Ovary (tissue), 7 donors: ENCODE measurements at regions not wholly inside any gene's neighbourhood (a gene's known extent, or its start where the extent isn't known, plus 50 kb on each side); places are given as distances from the start of the nearest gene placed in this dataset.

Experiments
- DNase-seq, 5 donors: peaks; one replicate each; pipeline ENCODE4 v3.0.0-alpha.2; 2019 to 2020
- H3K27ac ChIP-seq, 2 donors: fragments of 200-600 bp; one replicate each; pipeline versions ENCODE4 v1.5.1 to v1.8.0; 2019 to 2022
- H3K27me3 ChIP-seq: fragments of 200-600 bp; one replicate; pipeline ENCODE4 v1.8.0; 2022
- H3K36me3 ChIP-seq: fragments of 200-600 bp; sonication (generic); one replicate; pipeline ENCODE4 v1.5.1; 2019
- H3K4me1 ChIP-seq: one replicate; pipeline ENCODE4 v1.8.1; 2013; ENCODE audit warnings: mild to moderate bottlenecking, moderate library complexity; ENCODE audit not compliant: insufficient read depth
- H3K4me3 ChIP-seq: fragments of 200-600 bp; sonication (generic); one replicate; pipeline ENCODE4 v1.5.1; 2017
- H3K9me3 ChIP-seq, 2 donors: fragments of 200-600 bp in 1 of 2; sonication (generic) in 1 of 2; one replicate each; pipeline versions ENCODE4 v1.5.1 to v1.8.1; 2013 to 2019; ENCODE audit warnings: mild to moderate bottlenecking in 1 of 2, moderate library complexity in 1 of 2
- EP300 ChIP-seq: sonication (generic); formaldehyde crosslinking; IDR thresholded peaks from one replicate; pipeline ENCODE4 v1.6.1; 2017; ENCODE audit warnings: antibody characterized with exemption
- POLR2A ChIP-seq: fragments of 450-650 bp; IDR thresholded peaks from one replicate; pipeline ENCODE4 v1.6.1; 2017; ENCODE audit warnings: antibody characterized with exemption, mild to moderate bottlenecking, moderate library complexity
- WGBS, 3 donors: extraction: QIAGEN DNeasy Blood & Tissue Kit in 1 of 3; methylation state at CpG; one replicate each; pipeline versions ENCODE4 v1.1.5 to v1.1.7; 2013 to 2017; 5-methylcytosine and 5-hydroxymethylcytosine counted together
- intact Hi-C, 4 donors: fragments of 100-400 bp; cut with DNase I; formaldehyde crosslinking; loops; one replicate each; pipeline versions ENCODE4 v1.11.0 to v1.15.1; 2022 to 2023
- TF ChIP-seq, protein P1 (sequence below), 3 donors: fragments of 450-650 bp in 2 of 3; fragments of 200-600 bp in 1 of 3; IDR thresholded peaks; one replicate each; pipeline versions ENCODE4 v1.5.1 to v1.8.0; 2016 to 2022; ENCODE audit warnings: antibody characterized with exemption in 3 of 3, mild to moderate bottlenecking in 1 of 3
- donor health status: DM: no; HTN: no; CAD: no; lungs with moderate emphysema.
- donor health status: DM: no; HTN: no; CAD: no.
- donor health status: Bipolar disorder and iron deficiency.
- donor health status: DM: no; HTN: no; CAD: no.
- donor health status: DM: yes; HTN: yes; CAD: no.

DNA sequence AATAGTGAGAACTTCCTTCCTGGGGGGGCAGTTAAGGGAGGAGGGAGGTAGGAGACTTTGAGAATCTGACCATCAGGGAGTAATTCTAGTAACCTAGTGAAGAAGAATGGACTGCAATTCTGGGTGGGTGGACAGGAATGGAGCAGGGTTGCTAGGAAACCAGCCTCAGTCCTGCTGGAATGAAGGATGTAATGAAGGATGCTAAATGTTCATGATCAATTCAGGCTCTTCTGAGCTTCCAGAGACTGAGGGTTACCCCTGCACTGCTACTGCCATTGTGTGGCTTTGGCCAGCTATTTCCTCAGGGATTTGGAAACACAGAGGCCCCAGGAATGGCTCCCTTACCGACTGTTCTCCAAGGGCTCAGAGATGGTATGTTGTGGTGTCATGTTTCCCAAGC, 116.4 kb downstream of the UTP18 start:
- intact Hi-C loops = no loop called here
- no peaks in the 10 kb centered on the region for H3K9me3 ChIP-seq
- no peak for DNase-seq
- H3K27ac ChIP-seq = no peak overlapping the region
- no peak for TF ChIP-seq EP300
- TF ChIP-seq, protein P1, sequence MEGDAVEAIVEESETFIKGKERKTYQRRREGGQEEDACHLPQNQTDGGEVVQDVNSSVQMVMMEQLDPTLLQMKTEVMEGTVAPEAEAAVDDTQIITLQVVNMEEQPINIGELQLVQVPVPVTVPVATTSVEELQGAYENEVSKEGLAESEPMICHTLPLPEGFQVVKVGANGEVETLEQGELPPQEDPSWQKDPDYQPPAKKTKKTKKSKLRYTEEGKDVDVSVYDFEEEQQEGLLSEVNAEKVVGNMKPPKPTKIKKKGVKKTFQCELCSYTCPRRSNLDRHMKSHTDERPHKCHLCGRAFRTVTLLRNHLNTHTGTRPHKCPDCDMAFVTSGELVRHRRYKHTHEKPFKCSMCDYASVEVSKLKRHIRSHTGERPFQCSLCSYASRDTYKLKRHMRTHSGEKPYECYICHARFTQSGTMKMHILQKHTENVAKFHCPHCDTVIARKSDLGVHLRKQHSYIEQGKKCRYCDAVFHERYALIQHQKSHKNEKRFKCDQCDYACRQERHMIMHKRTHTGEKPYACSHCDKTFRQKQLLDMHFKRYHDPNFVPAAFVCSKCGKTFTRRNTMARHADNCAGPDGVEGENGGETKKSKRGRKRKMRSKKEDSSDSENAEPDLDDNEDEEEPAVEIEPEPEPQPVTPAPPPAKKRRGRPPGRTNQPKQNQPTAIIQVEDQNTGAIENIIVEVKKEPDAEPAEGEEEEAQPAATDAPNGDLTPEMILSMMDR (IDR thresholded peaks at IDR 0.05) = no peak
- no peak for TF ChIP-seq POLR2A
- no peaks in the 10 kb centered on the region for H3K36me3 ChIP-seq
- no peaks in the 10 kb centered on the region for H3K27me3 ChIP-seq
- H3K4me1 ChIP-seq = peaks cover under 1% of the 10 kb centered on the region
- WGBS, 3 donors = 81 to 93% (median 89%) methylated on average over 1 of the region's 1 CpG
- H3K4me3 ChIP-seq = no peak overlapping the region

DNA sequence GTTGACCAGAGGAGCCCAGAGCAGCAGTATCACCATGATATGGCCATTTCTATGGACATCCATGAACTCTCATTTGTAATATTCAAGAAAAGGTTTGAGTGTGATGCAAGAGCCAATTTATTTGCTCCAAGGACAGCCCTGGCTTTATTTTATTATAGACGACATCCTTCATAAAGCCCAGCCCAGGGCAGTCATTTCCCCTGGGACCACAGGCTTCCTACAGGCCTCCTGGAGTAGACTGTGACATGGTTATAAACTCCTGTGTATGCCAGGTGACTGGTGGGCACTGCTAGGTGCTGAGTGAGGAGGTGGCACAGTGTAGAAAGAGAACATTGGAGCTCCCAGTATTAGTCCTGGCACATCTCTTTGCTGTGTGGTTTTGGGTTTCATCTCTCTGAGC, 120.9 kb downstream of the UTP18 start:
- TF ChIP-seq POLR2A (no peak), EP300 (no peak)
- TF ChIP-seq, protein P1 (IDR thresholded peaks at IDR 0.05) = no peak
- intact Hi-C loops = loop anchor here in 1 of 4 donors (5.0 kb wide), 1 partner anchor 51 kb away; no protein-coding TSS in a partner anchor
- no peaks in the 10 kb centered on the region for H3K9me3 ChIP-seq
- H3K27me3 ChIP-seq = no peaks in the 10 kb centered on the region
- no peak for DNase-seq
- H3K4me1 ChIP-seq = no peaks in the 10 kb centered on the region
- H3K36me3 ChIP-seq = no peaks in the 10 kb centered on the region
- H3K4me3 ChIP-seq = no peak overlapping the region
- WGBS, 3 donors = 63 to 89% (median 77%) methylated on average over 1 of the region's 1 CpG
- H3K27ac ChIP-seq = no peak overlapping the region

DNA sequence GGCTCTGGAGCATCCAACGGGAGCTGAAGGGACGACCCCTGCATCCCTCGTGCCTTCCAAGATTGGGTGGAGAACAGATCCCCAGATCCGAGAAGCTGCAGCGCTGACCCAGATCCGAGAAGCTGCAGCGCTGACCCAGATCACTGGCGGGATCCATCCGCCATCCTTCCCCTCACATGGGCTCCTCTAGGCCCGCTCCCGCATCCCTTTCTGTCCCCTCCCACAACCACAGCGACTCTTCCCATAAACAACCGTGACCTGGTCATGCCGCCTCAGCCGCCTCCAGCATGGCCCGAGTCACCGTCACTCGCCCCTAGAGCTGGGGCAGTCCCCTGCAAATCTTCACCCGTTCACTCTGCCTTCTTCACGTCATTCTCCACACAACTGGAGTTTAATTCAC, 124.9 kb downstream of the UTP18 start:
- Histone ChIP-seq H3K36me3 (no peaks in the 10 kb centered on the region), H3K27ac (no peak overlapping the region), H3K4me3 (no peak overlapping the region), H3K9me3 (no peaks in the 10 kb centered on the region), H3K27me3 (no peaks in the 10 kb centered on the region), H3K4me1 (no peaks in the 10 kb centered on the region)
- WGBS, 3 donors = 86 to 90% (median 87%) methylated on average over 20 of the region's 20 CpGs
- intact Hi-C loops = no loop called here
- TF ChIP-seq POLR2A = no peak
- TF ChIP-seq, protein P1 (IDR thresholded peaks at IDR 0.05) = no peak
- DNase-seq = no peak

DNA sequence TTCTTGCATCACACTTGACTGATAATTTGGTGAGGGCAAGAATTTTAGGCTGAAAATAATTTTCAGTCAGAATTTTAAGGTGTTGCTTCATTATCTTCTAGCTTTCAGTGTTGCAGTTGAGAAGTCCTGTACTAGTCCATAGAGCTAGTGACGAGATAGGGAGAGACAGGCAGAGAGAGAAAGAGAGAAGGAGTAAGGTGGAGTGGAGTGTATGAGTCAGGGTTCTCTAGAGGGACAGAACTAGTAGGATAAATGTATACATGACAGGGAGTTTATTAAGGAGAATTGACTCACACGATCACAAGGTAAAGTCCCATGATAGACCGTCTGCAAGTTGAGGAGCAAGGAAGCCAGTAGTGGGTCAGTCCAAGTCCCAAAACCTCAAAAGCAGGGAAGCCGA, 127.2 kb downstream of the UTP18 start:
- TF ChIP-seq EP300 (no peak), POLR2A (no peak)
- TF ChIP-seq, protein P1 (IDR thresholded peaks at IDR 0.05) = no peak
- Histone ChIP-seq H3K4me1 (no peaks in the 10 kb centered on the region), H3K27me3 (no peaks in the 10 kb centered on the region), H3K36me3 (no peaks in the 10 kb centered on the region), H3K9me3 (no peaks in the 10 kb centered on the region), H3K4me3 (no peak overlapping the region), H3K27ac (no peak overlapping the region)
- WGBS, 3 donors = 83 to 87% (median 84%) methylated on average over 4 of the region's 4 CpGs
- DNase-seq = no peak
- intact Hi-C loops = no loop called here

DNA sequence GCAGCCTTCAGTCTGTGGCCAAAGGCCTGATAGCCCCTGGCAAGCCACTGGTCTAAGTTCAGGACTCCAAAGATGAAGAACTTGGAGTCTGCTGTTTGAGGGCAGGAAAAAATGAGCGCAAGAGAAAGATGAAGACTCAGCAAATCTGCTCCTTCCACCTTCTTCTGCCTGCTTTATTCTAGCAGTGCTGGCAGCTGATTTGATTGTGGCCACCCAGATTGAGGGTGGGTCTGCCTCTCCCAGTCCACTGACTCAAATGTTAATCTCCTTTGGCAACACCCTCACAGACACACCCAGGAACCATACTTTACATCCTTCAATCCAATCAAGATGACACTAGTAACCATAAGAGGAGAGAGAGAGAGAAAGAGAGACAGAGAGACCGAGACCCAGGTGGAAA, 127.6 kb downstream of the UTP18 start:
- DNase-seq = no peak
- Histone ChIP-seq H3K27me3 (no peaks in the 10 kb centered on the region), H3K9me3 (no peaks in the 10 kb centered on the region), H3K36me3 (no peaks in the 10 kb centered on the region), H3K27ac (no peak overlapping the region), H3K4me1 (no peaks in the 10 kb centered on the region), H3K4me3 (no peak overlapping the region)
- WGBS, 3 donors = 90 to 94% (median 94%) methylated on average over 2 of the region's 2 CpGs
- intact Hi-C loops = no loop called here
- no peak for TF ChIP-seq EP300
- TF ChIP-seq, protein P1 (IDR thresholded peaks at IDR 0.05) = no peak
- no peak for TF ChIP-seq POLR2A
